GM21447 (cell line): ENCODE measurements at regions not wholly inside any gene's neighbourhood (a gene's known extent, or its start where the extent isn't known, plus 50 kb on each side); places are given as distances from the start of the nearest gene placed in this dataset.

Experiments
- ATAC-seq: cut with Tn5 transposase; IDR thresholded peaks from one replicate; pipeline ENCODE4 v1.9.1; 2021; ENCODE audit not compliant: unreplicated experiment

DNA sequence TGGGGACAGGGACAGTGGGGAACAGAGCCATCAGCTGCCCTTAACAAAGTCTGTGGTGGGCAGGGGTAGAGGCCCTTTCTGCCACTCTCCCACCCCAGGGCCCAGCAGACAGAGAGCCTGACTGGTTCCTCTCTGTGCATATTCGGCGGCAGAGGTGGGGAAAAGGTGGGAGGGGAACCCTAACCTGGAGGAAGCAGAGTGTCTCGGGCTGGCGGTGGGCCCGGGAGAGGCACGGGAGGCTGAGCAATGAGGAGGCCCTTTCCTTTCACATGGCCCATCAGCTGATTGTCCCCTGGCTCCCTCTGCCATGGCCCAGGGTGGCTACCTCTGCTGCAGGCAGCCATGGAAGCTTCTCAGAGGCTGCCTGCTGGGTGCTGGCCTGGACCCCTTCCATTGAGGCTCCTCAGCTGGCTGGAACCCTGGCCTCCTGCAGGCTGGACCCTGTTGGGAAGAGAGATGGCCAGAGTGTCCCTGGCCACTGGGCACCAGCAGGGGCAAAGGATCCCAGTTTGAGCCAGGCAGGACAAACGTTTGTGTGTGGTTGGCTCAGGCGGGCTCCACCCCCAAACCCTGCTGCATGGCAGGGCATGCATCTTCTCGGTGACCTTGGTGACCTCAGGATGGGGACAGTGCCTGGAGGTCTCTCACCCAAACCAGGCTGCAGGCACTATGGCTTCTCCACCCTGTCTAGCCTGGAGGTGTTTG is 202.8 kb upstream of the ZNF536 start:
- no peak for ATAC-seq

DNA sequence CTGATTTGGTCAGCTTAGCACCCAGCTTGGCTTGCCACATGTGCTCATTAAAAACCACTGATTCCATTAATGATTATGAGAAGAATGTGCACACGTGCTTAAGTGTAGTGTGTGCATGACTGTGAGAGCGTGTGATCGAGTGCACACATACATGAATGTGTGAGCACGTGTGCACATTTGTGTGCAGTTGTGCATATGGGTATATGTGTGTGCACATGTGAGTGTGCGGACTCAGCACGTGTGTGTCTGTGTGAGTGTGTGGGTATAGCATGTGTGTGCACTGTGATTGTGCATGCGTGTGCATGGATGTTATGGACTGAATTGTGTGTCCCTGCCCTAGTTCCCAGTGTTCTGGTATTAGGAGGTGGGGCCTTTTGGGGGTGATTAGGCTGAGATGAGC is 202.1 kb upstream of the ZNF536 start:
- no peak for ATAC-seq

- no peak for ATAC-seq
Measured at GRCh38 chr19:30170495-30171137, 201.6 kb upstream of the ZNF536 start.

- ATAC-seq = no peak
Measured at GRCh38 chr19:30171138-30171635, 201.0 kb upstream of the ZNF536 start.

- no peak for ATAC-seq
Measured at GRCh38 chr19:30171795-30172612, 200.2 kb upstream of the ZNF536 start.

DNA sequence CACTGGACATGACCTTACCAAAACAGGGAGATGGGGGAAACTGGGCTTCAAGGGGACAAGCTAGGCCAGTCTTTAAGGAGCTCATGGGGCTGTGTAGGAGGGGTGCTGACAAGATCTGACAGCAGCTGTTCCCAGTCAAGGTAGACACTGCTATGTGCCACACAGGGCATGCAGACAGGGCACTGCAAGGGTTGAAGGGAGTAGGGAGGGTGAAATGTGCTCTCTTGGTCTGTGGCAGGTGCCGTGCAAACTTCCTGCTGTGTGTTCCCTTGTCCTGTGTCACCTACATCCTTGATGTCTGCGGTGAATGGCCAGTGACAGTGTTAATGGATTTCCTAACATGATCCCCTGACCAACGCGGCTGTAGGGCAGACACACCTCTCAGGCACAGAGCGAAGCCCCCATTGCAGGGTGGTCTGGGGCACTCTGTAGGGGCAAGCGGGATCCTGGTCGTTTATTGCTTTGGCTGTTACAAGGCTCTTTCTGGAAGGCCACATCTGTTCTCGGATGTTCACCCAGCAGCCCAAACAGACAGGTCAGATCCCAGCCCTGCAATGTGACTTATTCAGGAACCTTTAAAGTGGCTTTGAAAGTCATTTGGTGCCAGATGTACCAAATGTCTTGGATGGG is 199.5 kb upstream of the ZNF536 start:
- ATAC-seq = no peak

GRCh38 chr19:30173593-30174356 is 198.4 kb upstream of the ZNF536 start:
- ATAC-seq = no peak

- no peak for ATAC-seq
Measured at GRCh38 chr19:30174357-30174645, 197.9 kb upstream of the ZNF536 start.

DNA sequence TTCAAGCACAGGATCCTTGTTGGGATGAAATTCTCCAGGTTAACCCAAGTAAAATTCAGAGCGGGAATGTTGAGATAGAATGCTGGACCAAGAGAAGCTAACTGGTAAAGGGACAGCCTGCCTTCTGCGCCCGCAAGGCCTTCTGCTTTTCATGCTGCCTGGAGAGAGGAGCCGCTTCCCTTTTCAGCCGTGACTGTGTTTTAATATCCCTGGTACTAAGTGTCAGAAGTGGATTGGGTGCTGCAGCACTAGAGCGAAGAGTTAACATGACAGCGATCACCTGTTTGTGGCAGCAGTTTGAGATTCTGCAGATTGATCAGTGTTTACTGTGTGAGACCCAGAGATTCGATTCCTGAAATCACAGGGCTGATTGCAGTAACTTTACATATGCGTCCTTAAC is 197.4 kb upstream of the ZNF536 start:
- no peak for ATAC-seq

- no peak for ATAC-seq
Measured at GRCh38 chr19:30175987-30176386, 196.2 kb upstream of the ZNF536 start.

DNA sequence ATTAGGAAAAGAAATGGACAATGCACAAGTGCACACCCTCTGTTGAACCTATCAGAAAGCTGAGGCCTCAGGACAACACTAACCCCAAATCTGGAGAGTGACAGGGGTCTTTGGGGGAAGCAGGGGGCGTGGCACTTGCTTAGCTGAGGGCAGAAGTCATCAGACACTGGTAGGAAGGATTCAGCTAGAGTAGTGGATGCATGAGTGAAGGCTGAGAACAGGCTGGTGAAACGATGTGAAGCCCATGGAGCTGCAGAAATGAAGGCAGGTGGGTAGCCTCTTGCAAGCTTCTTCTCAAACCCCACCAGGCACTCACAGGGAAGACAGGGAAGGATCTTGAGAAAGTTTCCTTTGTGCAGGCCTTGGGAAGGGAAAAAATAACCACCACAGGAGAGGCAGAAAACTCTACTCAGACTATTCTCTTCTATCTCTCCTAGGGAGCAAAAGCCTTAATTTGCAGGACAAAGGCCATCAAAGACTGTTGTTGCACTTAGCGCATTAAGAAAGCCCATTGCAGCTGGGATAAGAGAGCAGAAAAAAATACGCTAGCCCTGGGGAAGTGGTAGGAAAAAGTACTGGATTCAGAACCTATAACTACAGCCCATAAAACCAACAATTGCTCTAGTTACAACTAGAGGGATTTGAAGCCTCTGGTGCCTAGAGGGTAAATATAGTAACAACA is 193.3 kb upstream of the ZNF536 start:
- ATAC-seq = no peak

GRCh38 chr19:30180691-30181090 is 191.5 kb upstream of the ZNF536 start:
- no peak for ATAC-seq

- no peak for ATAC-seq
Measured at GRCh38 chr19:30183807-30184490, 188.2 kb upstream of the ZNF536 start.

DNA sequence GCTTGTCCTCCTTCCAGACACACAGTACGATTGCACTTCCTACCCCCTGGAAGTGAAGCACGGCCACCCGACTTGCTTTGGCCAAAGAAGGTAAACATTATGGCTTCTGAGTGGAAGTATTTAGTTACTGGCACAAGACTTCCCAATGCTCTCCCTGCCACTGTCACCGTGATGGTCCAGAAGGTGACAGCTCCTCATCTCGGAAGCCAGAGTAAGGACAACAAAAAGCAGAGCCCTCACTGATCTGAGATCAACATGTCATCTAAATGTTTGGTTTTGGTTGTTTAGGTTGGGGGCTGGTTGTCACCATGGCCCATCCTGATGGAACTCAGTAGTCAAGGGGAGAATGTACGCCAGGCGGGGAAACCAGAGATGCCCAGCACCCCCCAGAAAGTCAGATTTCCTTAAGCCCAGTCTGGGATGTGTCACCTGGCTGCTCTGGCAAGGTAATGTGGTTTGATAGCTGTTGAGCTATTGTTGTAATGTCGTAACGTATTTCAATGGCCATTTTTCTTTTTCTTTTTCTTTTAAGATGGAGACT is 170.1 kb upstream of the ZNF536 start:
- no peak for ATAC-seq

GRCh38 chr19:30204721-30205120 is 167.5 kb upstream of the ZNF536 start:
- ATAC-seq = no peak

- ATAC-seq = no peak
Measured at GRCh38 chr19:30206187-30206586, 166.0 kb upstream of the ZNF536 start.

GRCh38 chr19:30207357-30207756 is 164.8 kb upstream of the ZNF536 start:
- ATAC-seq = no peak

GRCh38 chr19:30208436-30209060 is 163.6 kb upstream of the ZNF536 start:
- no peak for ATAC-seq
